SHP77 (cell line): ENCODE measurements at regions not wholly inside any gene's neighbourhood (a gene's known extent, or its start where the extent isn't known, plus 50 kb on each side); places are given as distances from the start of the nearest gene placed in this dataset.
"Not testable (repeated sequence)": the region's sequence is repeated elsewhere in the genome, so short reads cannot be mapped to it uniquely, and the experiment has no call there.

Experiments
- DNase-seq, 2 experiments: peaks; one replicate each; lab custom pipeline; 2025; lab: John Stamatoyannopoulos, UW

GRCh38 chrX:34404386-34405070, 252.6 kb downstream of the TMEM47 start:
- no peak for DNase-seq

GRCh38 chrX:34401411-34401810, 255.7 kb downstream of the TMEM47 start:
- DNase-seq = no peak

GRCh38 chrX:34382416-34382815, 250.3 kb upstream of the FAM47A start:
- no peak for DNase-seq

GRCh38 chrX:34381241-34381640, 249.1 kb upstream of the FAM47A start:
- no peak for DNase-seq

- DNase-seq = no peak
These were observed 247.8 kb upstream of the FAM47A start for GRCh38 chrX:34379891-34380290.

GRCh38 chrX:34377645-34378044, 245.5 kb upstream of the FAM47A start:
- no peak for DNase-seq

GRCh38 chrX:34371754-34372153, 239.6 kb upstream of the FAM47A start:
- DNase-seq = no peak

- DNase-seq = peak in 1 of 2 experiments; percentile 6
These were observed 233.4 kb upstream of the FAM47A start for GRCh38 chrX:34365471-34365870.

GRCh38 chrX:34350561-34351335, 218.6 kb upstream of the FAM47A start:
- DNase-seq = no peak

- no peak for DNase-seq
These were observed 210.9 kb upstream of the FAM47A start for GRCh38 chrX:34343001-34343400.

GRCh38 chrX:34341814-34342213, 209.7 kb upstream of the FAM47A start:
- DNase-seq = no peak

GRCh38 chrX:34341258-34341657, 209.1 kb upstream of the FAM47A start:
- DNase-seq = no peak

- no peak for DNase-seq
These were observed 205.9 kb upstream of the FAM47A start for GRCh38 chrX:34338046-34338445.

GRCh38 chrX:34335376-34335775, 203.3 kb upstream of the FAM47A start:
- DNase-seq = not testable (repeated sequence)

- DNase-seq = no peak
These were observed 200.2 kb upstream of the FAM47A start for GRCh38 chrX:34332334-34332733.

GRCh38 chrX:34325460-34325859, 193.3 kb upstream of the FAM47A start:
- DNase-seq = no peak

GRCh38 chrX:34320424-34320823, 188.3 kb upstream of the FAM47A start:
- not testable (repeated sequence) for DNase-seq

- DNase-seq = no peak
These were observed 168.8 kb upstream of the FAM47A start for GRCh38 chrX:34300871-34301270.

- no peak for DNase-seq
These were observed 167.4 kb upstream of the FAM47A start for GRCh38 chrX:34299451-34299967.

- no peak for DNase-seq
These were observed 162.6 kb upstream of the FAM47A start for GRCh38 chrX:34294665-34295064.

- no peak for DNase-seq
These were observed 156.7 kb upstream of the FAM47A start for GRCh38 chrX:34288782-34289181.

- no peak for DNase-seq
These were observed 147.9 kb upstream of the FAM47A start for GRCh38 chrX:34279866-34280560.

GRCh38 chrX:34275699-34276098, 143.6 kb upstream of the FAM47A start:
- no peak for DNase-seq
